CD4-positive, alpha-beta T cell (primary cell): ENCODE measurements at regions not wholly inside any gene's neighbourhood (a gene's known extent, or its start where the extent isn't known, plus 50 kb on each side); places are given as distances from the start of the nearest gene placed in this dataset.

ENCODE experiments used
- ATAC-seq: fragments of 200-7000 bp; cut with Tn5 transposase; one replicate; pipeline ENCODE4 v1.10.0; 2022; ENCODE audit warnings: mild to moderate bottlenecking; ENCODE audit not compliant: poor library complexity
- CTCF ChIA-PET: fragments of 350-600 bp; sonication (Branson Sonifier 250); formaldehyde crosslinking; loops from one replicate; lab custom pipeline; 2021; ENCODE audit warnings: antibody characterized with exemption, inconsistent platforms; lab: Charles Lee
- POLR2A ChIA-PET: fragments of 350-600 bp; sonication (Branson Sonifier 250); formaldehyde crosslinking; loops from one replicate; lab custom pipeline; 2021; ENCODE audit warnings: antibody characterized with exemption, inconsistent platforms; lab: Charles Lee
- DNase-seq, 14 experiments: peaks; one replicate each; pipeline ENCODE4 v3.0.0-alpha.2; 2013 to 2020; ENCODE audit warnings: mixed read lengths in 2 of 14
- H3K27ac ChIP-seq, 2 donors: one replicate each; pipeline versions ENCODE4 v1.5.1 to v1.7.0; 2013; ENCODE audit warnings: low read length in 2 of 2, low read depth in 1 of 2, mild to moderate bottlenecking in 1 of 2
- H3K27me3 ChIP-seq, 2 experiments: 1 replicate in 1 of 2; 2 replicates in 1 of 2; pipeline versions ENCODE4 v1.6.1 to v1.7.0; 2013; ENCODE audit warnings: low read length in 2 of 2, control low read depth in 1 of 2, mild to moderate bottlenecking in 1 of 2, moderate library complexity in 1 of 2; ENCODE audit not compliant: insufficient read depth in 2 of 2, control insufficient read depth in 1 of 2
- H3K36me3 ChIP-seq: one replicate; pipeline ENCODE4 v1.6.1; 2013; ENCODE audit warnings: low read length, control low read depth; ENCODE audit not compliant: insufficient read depth
- H3K4me1 ChIP-seq: one replicate; pipeline ENCODE4 v1.6.1; 2013; ENCODE audit warnings: low read length, control low read depth; ENCODE audit not compliant: insufficient read depth
- H3K4me3 ChIP-seq: one replicate; pipeline ENCODE4 v1.5.1; 2013; ENCODE audit warnings: mild to moderate bottlenecking, low read length, moderate library complexity
- H3K9me3 ChIP-seq, 2 experiments: 1 replicate in 1 of 2; 2 replicates in 1 of 2; pipeline versions ENCODE4 v1.6.1 to v1.7.0; 2013; ENCODE audit warnings: low read length in 2 of 2, mild to moderate bottlenecking in 2 of 2, control low read depth in 1 of 2, moderate library complexity in 1 of 2; ENCODE audit not compliant: control insufficient read depth in 1 of 2, insufficient read depth in 1 of 2
- H3K27ac Mint-ChIP-seq: one replicate; pipeline ENCODE4 v1.8.0; 2020; ENCODE audit warnings: mixed read lengths
- H3K27me3 Mint-ChIP-seq: one replicate; pipeline ENCODE4 v1.8.0; 2021; ENCODE audit warnings: mixed read lengths
- H3K36me3 Mint-ChIP-seq: one replicate; pipeline ENCODE4 v1.8.0; 2021; ENCODE audit warnings: low read depth, mixed read lengths
- H3K4me1 Mint-ChIP-seq: one replicate; pipeline ENCODE4 v1.8.0; 2021; ENCODE audit warnings: low read depth, mixed read lengths
- H3K4me3 Mint-ChIP-seq: one replicate; pipeline ENCODE4 v1.8.0; 2020; ENCODE audit warnings: mild to moderate bottlenecking, mixed read lengths
- H3K9me3 Mint-ChIP-seq: one replicate; pipeline ENCODE4 v1.8.0; 2020; ENCODE audit warnings: mixed read lengths
- CTCF ChIP-seq: fragments of 200-600 bp; IDR thresholded peaks from one replicate; pipeline ENCODE4 v1.8.0; 2022; ENCODE audit warnings: antibody characterized with exemption, mild to moderate bottlenecking
- intact Hi-C, 2 experiments: fragments of 100-400 bp; cut with DNase I in 1 of 2; cut with micrococcal nuclease in 1 of 2; formaldehyde crosslinking; loops; one replicate each; pipeline versions ENCODE4 v1.15.1 to v1.9.0; 2023 to 2025; cut with DNase I, micrococcal nuclease

- no peak for TF ChIP-seq CTCF
- Mint-ChIP-seq H3K27me3 (no peaks in the 10 kb centered on the region), H3K36me3 (no peaks in the 10 kb centered on the region), H3K4me1 (no peaks in the 10 kb centered on the region), H3K4me3 (no peak overlapping the region), H3K27ac (no peak overlapping the region), H3K9me3 (no peaks in the 10 kb centered on the region)
- ChIA-PET POLR2A (no interaction called here), CTCF (no interaction called here)
- intact Hi-C loops, result no loop called here
- Histone ChIP-seq H3K9me3 (no peaks in the 10 kb centered on the region), H3K27me3 (no peaks in the 10 kb centered on the region), H3K4me1 (no peaks in the 10 kb centered on the region), H3K36me3 (no peaks in the 10 kb centered on the region), H3K27ac (no peak overlapping the region), H3K4me3 (no peak overlapping the region)
- ATAC-seq, result no peak
- DNase-seq, result no peak
These were observed 59.1 kb upstream of the COL1A2 start for GRCh38 chr7:94335586-94335985.

- no peaks in the 10 kb centered on the region for H3K9me3 Mint-ChIP-seq
- Histone ChIP-seq H3K9me3 (no peaks in the 10 kb centered on the region), H3K36me3 (no peaks in the 10 kb centered on the region), H3K27ac (no peak overlapping the region), H3K4me3 (no peak overlapping the region), H3K4me1 (no peaks in the 10 kb centered on the region), H3K27me3 (no peaks in the 10 kb centered on the region)
- no peak overlapping the region for H3K4me3 Mint-ChIP-seq
- no peak overlapping the region for H3K27ac Mint-ChIP-seq
- intact Hi-C loops, result no loop called here
- no peak for ATAC-seq
- H3K4me1 Mint-ChIP-seq, result no peaks in the 10 kb centered on the region
- ChIA-PET CTCF (no interaction called here), POLR2A (no interaction called here)
- no peak for DNase-seq
- H3K27me3 Mint-ChIP-seq, result no peaks in the 10 kb centered on the region
- TF ChIP-seq CTCF, result no peak
- no peaks in the 10 kb centered on the region for H3K36me3 Mint-ChIP-seq
These were observed 58.7 kb upstream of the COL1A2 start for GRCh38 chr7:94336009-94336408.

GRCh38 chr7:94338921-94339371, 55.7 kb upstream of the COL1A2 start:
- Histone ChIP-seq H3K4me3 (no peak overlapping the region), H3K27ac (no peak overlapping the region), H3K27me3 (no peaks in the 10 kb centered on the region), H3K4me1 (no peaks in the 10 kb centered on the region), H3K36me3 (no peaks in the 10 kb centered on the region), H3K9me3 (no peaks in the 10 kb centered on the region)
- H3K36me3 Mint-ChIP-seq, result no peaks in the 10 kb centered on the region
- no peak for TF ChIP-seq CTCF
- POLR2A ChIA-PET, result no interaction called here
- no peak overlapping the region for H3K27ac Mint-ChIP-seq
- ATAC-seq (no peak), DNase-seq (no peak)
- CTCF ChIA-PET, result no interaction called here
- no peak overlapping the region for H3K4me3 Mint-ChIP-seq
- peaks cover 5% of the 10 kb centered on the region for H3K27me3 Mint-ChIP-seq
- H3K9me3 Mint-ChIP-seq, result no peaks in the 10 kb centered on the region
- H3K4me1 Mint-ChIP-seq, result no peaks in the 10 kb centered on the region
- intact Hi-C loops, result no loop called here
